IPS DF 4.7 (cell line): ENCODE measurements at regions not wholly inside any gene's neighbourhood (a gene's known extent, or its start where the extent isn't known, plus 50 kb on each side); places are given as distances from the start of the nearest gene placed in this dataset.
"Not testable (repeated sequence)": the region's sequence is repeated elsewhere in the genome, so short reads cannot be mapped to it uniquely, and the experiment has no call there.

Source experiments
- DNase-seq: peaks from one replicate; pipeline ENCODE4 v3.0.0-alpha.2; 2013; ENCODE audit warnings: low spot score; ENCODE audit errors: extremely low read depth

DNA sequence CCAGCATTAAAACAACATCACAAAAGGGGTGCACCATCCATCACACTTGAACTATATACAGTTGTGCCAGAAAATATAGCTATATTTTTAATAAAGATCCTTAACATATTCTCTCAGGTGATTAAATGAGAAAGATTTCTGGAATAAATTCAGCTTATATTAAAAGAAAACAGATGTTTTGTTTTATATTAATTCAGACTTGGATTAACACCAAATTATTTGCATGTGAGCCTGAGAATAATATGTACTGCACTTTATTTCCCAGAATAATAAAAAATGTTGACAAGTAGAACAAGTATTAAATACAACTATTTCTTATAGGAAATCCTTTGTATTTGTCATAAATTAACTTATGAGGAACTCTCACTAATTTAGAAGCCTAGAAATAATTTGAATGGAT is 1467.4 kb downstream of the RAPGEF2 start:
- no peak for DNase-seq

DNA sequence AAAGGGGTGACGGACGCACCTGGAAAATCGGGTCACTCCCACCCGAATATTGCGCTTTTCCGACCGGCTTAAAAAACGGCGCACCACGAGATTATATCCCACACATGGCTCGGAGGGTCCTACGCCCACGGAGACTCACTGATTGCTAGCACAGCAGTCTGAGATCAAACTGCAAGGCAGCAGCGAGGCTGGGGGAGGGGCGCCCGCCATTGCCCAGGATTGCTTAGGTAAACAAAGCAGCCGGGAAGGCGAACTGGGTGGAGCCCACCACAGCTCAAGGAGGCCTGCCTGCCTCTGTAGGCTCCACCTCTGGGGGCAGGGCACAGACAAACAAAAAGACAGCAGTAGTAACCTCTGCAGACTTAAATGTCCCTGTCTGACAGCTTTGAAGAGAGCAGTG is 1471.4 kb downstream of the RAPGEF2 start:
- DNase-seq, result not testable (repeated sequence)

DNA sequence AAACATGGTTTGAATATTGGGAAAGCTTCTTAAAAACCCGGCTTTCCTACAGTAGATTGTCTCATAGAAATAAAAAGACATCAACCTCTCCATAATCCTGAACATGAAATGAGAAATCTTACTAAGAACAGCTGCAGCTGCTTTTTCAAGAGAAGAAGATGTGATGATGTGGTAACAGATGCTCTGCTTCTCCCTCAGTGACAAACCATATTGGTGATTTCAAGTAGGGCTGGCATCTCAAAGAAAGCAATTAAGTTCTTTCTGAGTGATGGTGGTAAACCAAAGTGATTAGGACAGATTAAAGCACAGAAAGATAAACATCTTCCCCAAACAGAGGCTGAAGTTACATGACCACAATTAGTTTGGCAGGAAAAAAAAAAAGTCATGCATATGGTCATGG is 1477.7 kb downstream of the RAPGEF2 start:
- no peak for DNase-seq

- no peak for DNase-seq
These were observed 1489.4 kb downstream of the RAPGEF2 start for GRCh38 chr4:160592258-160592657.

GRCh38 chr4:160595646-160596045 is 1492.8 kb downstream of the RAPGEF2 start:
- no peak for DNase-seq

DNA sequence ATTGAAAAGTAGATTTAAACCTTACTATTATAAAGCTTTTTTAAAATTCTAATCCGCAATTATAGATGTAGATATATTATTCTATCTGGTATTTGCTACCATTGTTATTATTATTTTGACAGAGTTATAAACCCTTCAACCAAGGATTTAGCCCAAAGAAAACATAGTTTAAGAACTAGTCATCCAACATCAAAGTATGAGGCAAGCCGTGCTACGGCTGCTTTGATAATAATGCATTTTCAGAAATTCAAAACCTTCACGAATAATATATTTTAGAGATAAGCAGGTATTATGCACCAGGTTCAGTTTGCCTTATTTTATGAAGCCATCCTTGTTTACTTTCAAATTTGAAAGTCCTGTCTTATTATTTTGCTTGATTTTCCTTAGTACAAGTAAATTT is 1501.7 kb downstream of the RAPGEF2 start:
- DNase-seq, result no peak

- no peak for DNase-seq
These were observed 1508.3 kb downstream of the RAPGEF2 start for GRCh38 chr4:160611181-160611580.

DNA sequence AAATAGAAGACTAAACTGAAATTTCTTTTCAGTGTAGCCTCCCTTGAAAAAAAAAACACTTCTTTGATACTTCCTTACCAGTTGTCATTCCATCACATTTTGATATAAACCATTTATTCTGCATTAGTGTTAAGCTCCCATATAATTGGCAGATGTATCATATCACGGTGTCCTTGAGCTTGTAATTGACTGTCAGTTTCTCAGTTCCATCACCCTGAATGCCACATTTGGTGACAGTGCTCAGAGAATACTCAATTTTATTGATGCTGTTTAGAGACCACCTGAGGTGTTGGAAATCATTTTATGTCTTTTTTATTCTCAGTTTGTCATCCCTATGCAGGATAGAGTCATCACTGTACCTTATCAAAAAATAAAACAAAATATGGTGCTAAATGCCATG is 1528.2 kb downstream of the RAPGEF2 start:
- DNase-seq, result no peak

- DNase-seq, result no peak
These were observed 1511.0 kb downstream of the FSTL5 start for GRCh38 chr4:160652790-160653189.

GRCh38 chr4:160675550-160675949 is 1488.2 kb downstream of the FSTL5 start:
- DNase-seq, result no peak

- no peak for DNase-seq
These were observed 1478.1 kb downstream of the FSTL5 start for GRCh38 chr4:160685729-160686128.

DNA sequence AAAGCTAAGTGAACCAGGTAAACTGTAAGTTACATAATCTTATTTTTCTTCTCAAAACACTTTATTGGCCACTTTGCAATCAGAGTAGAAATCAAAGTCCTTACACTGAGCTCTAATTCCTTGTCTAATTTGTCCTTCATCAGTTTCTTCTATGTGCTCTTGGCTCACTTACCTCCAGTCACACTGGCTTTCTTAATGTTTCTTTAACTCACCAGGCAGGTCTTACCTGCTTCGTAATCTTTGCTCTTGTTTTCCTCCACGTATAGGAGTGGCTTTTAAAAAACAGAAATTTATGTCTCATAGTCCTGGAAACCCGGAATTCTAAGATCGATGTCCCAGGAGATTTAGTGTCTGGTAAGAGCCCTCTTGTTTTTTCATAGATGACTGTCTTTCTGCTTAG is 1462.1 kb downstream of the FSTL5 start:
- DNase-seq, result no peak

GRCh38 chr4:160709026-160709425 is 1454.8 kb downstream of the FSTL5 start:
- DNase-seq, result no peak

GRCh38 chr4:160709546-160709945 is 1454.3 kb downstream of the FSTL5 start:
- DNase-seq, result no peak

GRCh38 chr4:160716551-160716950 is 1447.2 kb downstream of the FSTL5 start:
- no peak for DNase-seq

- DNase-seq, result no peak
These were observed 1446.0 kb downstream of the FSTL5 start for GRCh38 chr4:160717848-160718247.

DNA sequence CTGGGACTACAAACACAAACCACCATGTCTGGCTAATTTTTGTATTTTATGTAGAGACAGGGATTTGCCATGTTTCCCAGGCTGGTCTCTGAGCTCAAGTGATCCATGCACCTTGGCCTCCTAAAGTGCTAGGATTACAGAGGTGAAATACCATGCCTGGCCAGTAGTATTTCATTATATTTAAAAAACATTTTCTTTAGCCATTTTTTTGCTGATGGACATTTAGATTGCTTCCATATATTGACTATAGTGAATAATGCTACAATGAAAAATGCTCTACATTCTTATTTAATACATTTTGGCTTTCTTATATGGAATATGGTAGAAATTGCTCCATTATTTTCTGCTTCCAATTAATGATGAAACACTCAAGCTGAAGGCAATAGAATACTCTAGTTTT is 1439.7 kb downstream of the FSTL5 start:
- DNase-seq, result no peak

- no peak for DNase-seq
These were observed 1418.7 kb downstream of the FSTL5 start for GRCh38 chr4:160745126-160745525.

DNA sequence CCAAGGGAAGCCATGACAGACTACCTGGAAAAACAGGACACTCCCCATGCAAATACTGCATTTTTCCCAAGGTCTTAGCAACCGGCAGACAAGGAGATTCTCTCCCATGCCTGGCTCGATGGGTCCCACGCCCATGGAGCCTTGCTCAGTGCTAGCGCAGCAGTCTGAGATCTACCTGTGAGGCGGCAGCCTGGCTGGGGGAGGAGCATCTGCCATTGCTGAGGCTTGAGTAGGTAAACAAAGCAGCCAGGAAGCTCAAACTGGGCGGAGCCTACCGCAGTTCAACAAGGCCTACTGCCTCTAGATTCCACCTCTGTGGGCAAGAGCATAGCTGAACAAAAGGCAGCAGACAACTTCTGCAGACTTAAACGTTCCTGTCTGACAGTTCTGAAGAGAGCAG is 1417.2 kb downstream of the FSTL5 start:
- DNase-seq, result not testable (repeated sequence)

GRCh38 chr4:160772668-160773067 is 1391.1 kb downstream of the FSTL5 start:
- no peak for DNase-seq

- DNase-seq, result no peak
These were observed 1368.6 kb downstream of the FSTL5 start for GRCh38 chr4:160795216-160795615.

- DNase-seq, result no peak
These were observed 1355.6 kb downstream of the FSTL5 start for GRCh38 chr4:160808174-160808573.

DNA sequence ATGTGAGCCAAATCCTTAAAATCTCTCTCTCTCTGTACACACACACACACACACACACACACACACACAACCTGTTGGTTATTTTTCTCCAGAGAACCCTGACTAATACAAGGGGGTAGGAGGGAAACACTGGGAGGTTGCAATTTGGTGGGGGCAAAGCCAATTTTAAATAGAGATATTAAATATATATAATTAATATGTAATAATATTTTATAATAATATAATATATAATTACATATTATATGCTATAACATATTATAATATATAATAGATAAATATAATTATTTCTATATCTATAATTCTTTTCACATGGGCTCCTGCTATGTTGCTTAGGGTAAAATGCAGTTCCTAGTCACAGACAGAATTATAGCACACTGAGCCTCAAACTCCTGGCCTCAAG is 1354.2 kb downstream of the FSTL5 start:
- no peak for DNase-seq

GRCh38 chr4:160810424-160810823 is 1353.4 kb downstream of the FSTL5 start:
- no peak for DNase-seq
